ENCODE measurements at regions not wholly inside any gene's neighbourhood (a gene's known extent, or its start where the extent isn't known, plus 50 kb on each side); places are given as distances from the start of the nearest gene placed in this dataset.

- TF ChIP-seq GATA2 (IDR thresholded peaks at IDR 0.05; ENCODE audit: low read depth, low read length) (no peak), GATA3 (IDR thresholded peaks at IDR 0.05; ENCODE audit: low read depth, low read length) (no peak)
These were observed 236.1 kb downstream of the COL12A1 start for GRCh38 chr6:74969591-74970267.

- TF ChIP-seq GATA2 (IDR thresholded peaks at IDR 0.05; ENCODE audit: low read depth, low read length): no peak
- no peak for TF ChIP-seq GATA3 (IDR thresholded peaks at IDR 0.05; ENCODE audit: low read depth, low read length)
These were observed 238.0 kb downstream of the COL12A1 start for GRCh38 chr6:74967821-74968220.

- no peak for TF ChIP-seq GATA2 (IDR thresholded peaks at IDR 0.05; ENCODE audit: low read depth, low read length)
- no peak for TF ChIP-seq GATA3 (IDR thresholded peaks at IDR 0.05; ENCODE audit: low read depth, low read length)
These were observed 239.1 kb downstream of the COL12A1 start for GRCh38 chr6:74966712-74967111.

GRCh38 chr6:74964871-74965441, 240.9 kb downstream of the COL12A1 start:
- TF ChIP-seq GATA3 (IDR thresholded peaks at IDR 0.05; ENCODE audit: low read depth, low read length): no peak
- no peak for TF ChIP-seq GATA2 (IDR thresholded peaks at IDR 0.05; ENCODE audit: low read depth, low read length)

- TF ChIP-seq GATA2 (IDR thresholded peaks at IDR 0.05; ENCODE audit: low read depth, low read length) (no peak), GATA3 (IDR thresholded peaks at IDR 0.05; ENCODE audit: low read depth, low read length) (no peak)
These were observed 249.1 kb downstream of the COL12A1 start for GRCh38 chr6:74956559-74957428.

GRCh38 chr6:74953708-74954107, 252.1 kb downstream of the COL12A1 start:
- TF ChIP-seq GATA3 (IDR thresholded peaks at IDR 0.05; ENCODE audit: low read depth, low read length): no peak
- no peak for TF ChIP-seq GATA2 (IDR thresholded peaks at IDR 0.05; ENCODE audit: low read depth, low read length)

- TF ChIP-seq GATA2 (IDR thresholded peaks at IDR 0.05; ENCODE audit: low read depth, low read length): no peak
- no peak for TF ChIP-seq GATA3 (IDR thresholded peaks at IDR 0.05; ENCODE audit: low read depth, low read length)
These were observed 258.9 kb downstream of the COL12A1 start for GRCh38 chr6:74946961-74947360.

- TF ChIP-seq GATA2 (IDR thresholded peaks at IDR 0.05; ENCODE audit: low read depth, low read length) (no peak), GATA3 (IDR thresholded peaks at IDR 0.05; ENCODE audit: low read depth, low read length) (no peak)
These were observed 263.7 kb downstream of the COL12A1 start for GRCh38 chr6:74942130-74942529.

- no peak for TF ChIP-seq GATA3 (IDR thresholded peaks at IDR 0.05; ENCODE audit: low read depth, low read length)
- TF ChIP-seq GATA2 (IDR thresholded peaks at IDR 0.05; ENCODE audit: low read depth, low read length): no peak
These were observed 264.4 kb downstream of the COL12A1 start for GRCh38 chr6:74941424-74941823.

- TF ChIP-seq GATA2 (IDR thresholded peaks at IDR 0.05; ENCODE audit: low read depth, low read length): no peak
- TF ChIP-seq GATA3 (IDR thresholded peaks at IDR 0.05; ENCODE audit: low read depth, low read length): no peak
These were observed 265.9 kb downstream of the COL12A1 start for GRCh38 chr6:74939721-74940620.

- no peak for TF ChIP-seq GATA3 (IDR thresholded peaks at IDR 0.05; ENCODE audit: low read depth, low read length)
- TF ChIP-seq GATA2 (IDR thresholded peaks at IDR 0.05; ENCODE audit: low read depth, low read length): no peak
These were observed 266.6 kb downstream of the COL12A1 start for GRCh38 chr6:74939151-74939708.

GRCh38 chr6:74937936-74938335, 267.9 kb downstream of the COL12A1 start:
- TF ChIP-seq GATA3 (IDR thresholded peaks at IDR 0.05; ENCODE audit: low read depth, low read length): no peak
- TF ChIP-seq GATA2 (IDR thresholded peaks at IDR 0.05; ENCODE audit: low read depth, low read length): no peak

- TF ChIP-seq GATA2 (IDR thresholded peaks at IDR 0.05; ENCODE audit: low read depth, low read length): no peak
- TF ChIP-seq GATA3 (IDR thresholded peaks at IDR 0.05; ENCODE audit: low read depth, low read length): no peak
These were observed 269.0 kb downstream of the COL12A1 start for GRCh38 chr6:74936886-74937285.

Data from SH-SY5Y (cell line).